ENCODE measurements at regions not wholly inside any gene's neighbourhood (a gene's known extent, or its start where the extent isn't known, plus 50 kb on each side); places are given as distances from the start of the nearest gene placed in this dataset.

GRCh38 chr13:76722782-76723181, 163.4 kb downstream of the KCTD12 start (continued):
- no peak for TF ChIP-seq CHD7 (IDR thresholded peaks at IDR 0.05; ENCODE audit: insufficient replicate concordance, low read length)
- no peak for TF ChIP-seq RAD21 (IDR thresholded peaks at IDR 0.05 in 1 of 2, conservative IDR thresholded peaks at IDR 0.05 in 1 of 2; ENCODE audit: low read depth in 2 of 2, low read length in 2 of 2)
- no peak for TF ChIP-seq EP300 (IDR thresholded peaks at IDR 0.05; ENCODE audit: borderline replicate concordance in 1 of 2, low read depth in 2 of 2, low read length in 2 of 2)
- no peak for TF ChIP-seq PHF8 (conservative IDR thresholded peaks at IDR 0.05; ENCODE audit: low read depth, low read length)
- no peak for TF ChIP-seq ATF2 (IDR thresholded peaks at IDR 0.05; ENCODE audit: low read length)
- no peak for TF ChIP-seq KDM5A (IDR thresholded peaks at IDR 0.05; ENCODE audit: low read length)
- TF ChIP-seq USF2 (IDR thresholded peaks at IDR 0.05; ENCODE audit: low read length) = no peak
- no peak for TF ChIP-seq TBP (IDR thresholded peaks at IDR 0.05; ENCODE audit: low read depth, low read length)

Measured in H1 (cell line).